AG10803 (cell line): ENCODE measurements at regions not wholly inside any gene's neighbourhood (a gene's known extent, or its start where the extent isn't known, plus 50 kb on each side); places are given as distances from the start of the nearest gene placed in this dataset.

Source experiments
- DNase-seq: peaks from one replicate; pipeline ENCODE4 v3.0.0; 2010; ENCODE audit warnings: low read depth
- H3K4me3 ChIP-seq: 2 replicates; pipeline ENCODE4 v1.5.1; 2011; ENCODE audit warnings: mild to moderate bottlenecking, low read length, control low read depth
- TF ChIP-seq, protein P1 (sequence below): conservative IDR thresholded peaks from 2 replicates; pipeline ENCODE4 v1.5.1; 2011; ENCODE audit warnings: mild to moderate bottlenecking, low read length, control low read depth, inconsistent platforms

DNA sequence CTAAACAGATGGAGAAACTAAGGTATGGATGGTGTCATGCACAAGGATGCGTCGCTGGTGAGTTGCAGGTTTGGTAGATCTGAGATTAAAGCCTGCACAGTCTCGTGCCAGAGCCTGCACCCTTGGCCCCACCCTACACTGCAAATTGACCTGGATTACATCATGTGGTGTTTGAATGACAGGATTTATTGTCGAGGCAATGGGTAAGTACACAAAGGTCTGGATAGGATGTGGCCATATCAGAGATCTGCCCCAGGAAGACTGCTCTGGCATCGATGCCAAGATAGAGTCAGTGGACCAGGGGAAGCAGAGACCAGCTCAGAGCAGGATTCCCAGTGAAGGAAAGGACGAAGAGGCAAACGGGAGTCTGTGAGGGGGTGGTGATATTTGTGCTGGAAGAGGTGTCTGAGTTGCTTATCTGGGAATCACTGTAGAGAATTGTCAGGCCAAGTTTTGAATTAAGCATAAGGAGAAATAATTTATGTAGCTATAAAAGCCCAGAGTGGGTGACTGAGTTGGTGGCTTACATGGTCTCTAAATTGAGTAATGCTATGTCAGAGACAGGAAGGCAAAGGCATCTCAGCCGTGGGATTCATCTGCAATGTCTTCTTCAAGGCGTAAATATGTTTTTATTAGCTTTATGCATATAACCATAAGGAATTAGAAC lies 499.6 kb upstream of the B3GAT1 start:
- no peak for DNase-seq
- TF ChIP-seq, protein P1, sequence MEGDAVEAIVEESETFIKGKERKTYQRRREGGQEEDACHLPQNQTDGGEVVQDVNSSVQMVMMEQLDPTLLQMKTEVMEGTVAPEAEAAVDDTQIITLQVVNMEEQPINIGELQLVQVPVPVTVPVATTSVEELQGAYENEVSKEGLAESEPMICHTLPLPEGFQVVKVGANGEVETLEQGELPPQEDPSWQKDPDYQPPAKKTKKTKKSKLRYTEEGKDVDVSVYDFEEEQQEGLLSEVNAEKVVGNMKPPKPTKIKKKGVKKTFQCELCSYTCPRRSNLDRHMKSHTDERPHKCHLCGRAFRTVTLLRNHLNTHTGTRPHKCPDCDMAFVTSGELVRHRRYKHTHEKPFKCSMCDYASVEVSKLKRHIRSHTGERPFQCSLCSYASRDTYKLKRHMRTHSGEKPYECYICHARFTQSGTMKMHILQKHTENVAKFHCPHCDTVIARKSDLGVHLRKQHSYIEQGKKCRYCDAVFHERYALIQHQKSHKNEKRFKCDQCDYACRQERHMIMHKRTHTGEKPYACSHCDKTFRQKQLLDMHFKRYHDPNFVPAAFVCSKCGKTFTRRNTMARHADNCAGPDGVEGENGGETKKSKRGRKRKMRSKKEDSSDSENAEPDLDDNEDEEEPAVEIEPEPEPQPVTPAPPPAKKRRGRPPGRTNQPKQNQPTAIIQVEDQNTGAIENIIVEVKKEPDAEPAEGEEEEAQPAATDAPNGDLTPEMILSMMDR: no peak

DNA sequence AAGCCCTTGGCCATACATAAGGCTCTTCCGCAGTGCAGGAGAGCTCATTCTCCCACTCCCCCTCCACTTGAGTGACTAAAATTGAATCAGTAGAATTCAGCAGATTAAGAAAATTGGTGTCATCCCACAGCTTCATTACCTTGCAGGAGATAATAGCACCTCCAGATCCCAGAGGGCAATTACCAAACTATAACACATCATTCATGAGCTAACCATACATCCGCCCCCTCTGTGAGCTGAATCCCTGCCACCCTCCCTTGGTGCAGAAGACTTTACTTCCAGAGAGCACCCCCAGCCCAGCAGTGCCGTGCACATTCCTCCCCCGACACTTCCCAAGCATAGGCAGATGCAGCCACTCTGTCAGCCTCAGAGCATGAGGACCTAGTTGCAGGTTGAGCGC lies 496.5 kb upstream of the B3GAT1 start:
- H3K4me3 ChIP-seq: no peak overlapping the region
- TF ChIP-seq, protein P1: no peak

More for the DNA sequence above, 499.6 kb upstream of the B3GAT1 start:
- H3K4me3 ChIP-seq: no peak overlapping the region

DNA sequence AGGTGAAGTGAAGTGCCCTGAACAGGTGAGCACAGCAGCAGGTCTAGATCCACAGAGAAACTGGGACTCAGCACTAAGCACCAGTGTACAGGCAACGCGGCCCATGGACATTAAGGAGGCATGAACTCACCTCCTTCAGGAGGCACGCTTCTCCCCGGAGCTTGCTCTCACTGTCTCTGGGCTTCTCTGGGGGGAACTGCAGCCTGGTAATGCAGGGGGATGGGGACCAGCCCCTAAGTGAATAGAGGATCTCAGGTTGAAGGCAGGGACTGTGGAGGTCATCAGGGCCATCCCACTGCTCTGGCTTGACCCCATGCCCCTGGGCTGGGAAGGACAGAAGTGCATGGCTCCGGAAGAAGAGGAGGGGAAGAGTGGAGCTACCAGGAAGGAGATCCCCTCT lies 495.6 kb upstream of the B3GAT1 start:
- TF ChIP-seq, protein P1: no peak
- H3K4me3 ChIP-seq: no peak overlapping the region
- DNase-seq: no peak

More for the DNA sequence above, 496.5 kb upstream of the B3GAT1 start:
- DNase-seq: no peak

DNA sequence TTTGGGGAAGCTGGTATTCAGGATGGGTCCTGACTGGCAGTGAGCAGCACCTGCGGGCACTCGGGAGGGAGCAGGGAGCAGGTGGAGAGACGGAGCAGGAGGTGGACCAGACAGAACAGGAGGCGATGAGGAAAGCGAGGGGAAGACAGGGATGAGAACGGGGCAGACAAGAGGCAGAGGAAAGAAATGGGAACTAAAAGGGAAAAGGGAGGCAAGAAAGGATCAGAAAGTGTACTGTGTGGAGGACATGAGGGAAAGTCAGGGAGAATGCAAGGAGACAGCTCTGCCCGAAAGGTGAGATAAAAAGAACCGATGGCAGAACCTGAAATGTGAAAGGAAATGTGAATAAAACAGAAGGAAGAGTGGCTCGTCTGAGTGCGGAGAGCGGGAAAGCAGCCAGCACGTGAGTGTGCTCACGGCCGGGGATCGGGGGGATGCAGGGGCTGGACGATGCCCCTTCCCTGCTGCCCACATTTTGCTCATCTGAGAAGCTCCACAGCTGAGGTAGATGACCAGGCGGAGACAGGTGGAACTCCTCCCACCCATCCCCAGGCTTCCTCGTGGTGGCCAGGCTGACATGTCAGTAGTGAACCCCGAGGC lies 494.4 kb upstream of the B3GAT1 start:
- DNase-seq: no peak
- TF ChIP-seq, protein P1: no peak
- H3K4me3 ChIP-seq: no peak overlapping the region

DNA sequence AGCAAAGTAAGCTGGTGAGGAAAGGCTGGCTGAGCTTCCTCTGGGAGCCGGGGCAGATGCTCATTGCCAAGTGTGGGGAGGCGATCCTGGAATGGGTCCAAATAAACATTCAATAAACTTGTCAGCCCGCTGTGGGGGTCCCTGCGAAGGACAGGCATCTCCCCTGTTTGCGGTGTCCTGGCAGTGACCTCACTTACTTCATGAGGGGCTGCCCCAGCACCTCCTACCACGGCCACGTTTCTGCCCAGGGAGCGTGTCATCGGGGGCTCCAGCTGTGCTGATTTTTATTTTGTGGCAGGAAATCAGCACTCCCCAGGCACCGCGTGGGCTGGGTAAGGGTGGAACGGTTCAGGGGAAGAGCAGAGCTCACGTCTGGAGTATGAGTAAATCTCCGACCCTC lies 493.9 kb upstream of the B3GAT1 start:
- no peak overlapping the region for H3K4me3 ChIP-seq
- no peak for DNase-seq
- TF ChIP-seq, protein P1: no peak

DNA sequence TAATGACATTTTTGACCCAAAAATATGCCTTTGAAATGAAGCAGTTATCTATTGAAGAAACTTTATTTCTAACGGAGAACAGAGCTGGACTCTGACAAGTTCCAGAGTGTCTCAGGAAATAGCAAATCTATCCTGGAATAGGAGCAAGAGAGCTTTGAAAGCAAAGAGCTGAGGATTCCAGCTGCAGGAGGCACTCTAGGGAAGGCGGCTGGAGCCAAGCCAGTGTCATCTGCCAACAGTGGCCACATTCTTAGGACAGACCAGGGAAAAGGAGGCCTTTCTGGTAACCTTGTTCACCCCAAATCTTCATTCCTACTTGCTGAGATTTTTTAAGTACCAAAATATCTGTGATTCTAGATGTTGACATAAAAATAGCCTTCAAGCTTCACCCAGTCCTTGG lies 493.5 kb upstream of the B3GAT1 start:
- TF ChIP-seq, protein P1: no peak
- no peak for DNase-seq
- no peak overlapping the region for H3K4me3 ChIP-seq
